Bronchial epithelial cell (primary cell): ENCODE measurements at regions not wholly inside any gene's neighbourhood (a gene's known extent, or its start where the extent isn't known, plus 50 kb on each side); places are given as distances from the start of the nearest gene placed in this dataset.

Experiments used
- DNase-seq: peaks from one replicate; pipeline ENCODE4 v3.0.0-alpha.2; 2010; ENCODE audit warnings: low read depth
- FAIRE-seq: peaks from 2 replicates; lab custom pipeline; 2011; peaks lifted over from hg19 to GRCh38; lab: Jason Lieb, UNC
- H3K27me3 ChIP-seq: 2 replicates; pipeline ENCODE4 v1.5.1; 2011; ENCODE audit warnings: low read length; ENCODE audit not compliant: control insufficient read depth, insufficient read depth
- H3K36me3 ChIP-seq: 2 replicates; pipeline ENCODE4 v1.5.1; 2011; ENCODE audit warnings: low read length; ENCODE audit not compliant: control insufficient read depth, insufficient read depth
- H3K4me3 ChIP-seq: 2 replicates; pipeline ENCODE4 v1.5.1; 2011; ENCODE audit warnings: mild to moderate bottlenecking, low read depth, low read length, control low read depth
- CTCF ChIP-seq: IDR thresholded peaks from 2 replicates; pipeline ENCODE4 v1.5.1; 2011; ENCODE audit warnings: mild to moderate bottlenecking, moderate library complexity, low read length, control low read depth, inconsistent platforms; ENCODE audit not compliant: insufficient read depth, severe bottlenecking

GRCh38 chr14:37974421-37974820, 233.3 kb upstream of the SSTR1 start:
- TF ChIP-seq CTCF: no peak
- FAIRE-seq (no peak), DNase-seq (peak; percentile 14)
- Histone ChIP-seq H3K27me3 (no peaks in the 10 kb centered on the region), H3K36me3 (no peaks in the 10 kb centered on the region), H3K4me3 (no peak overlapping the region)

- no peaks in the 10 kb centered on the region for H3K36me3 ChIP-seq
- H3K27me3 ChIP-seq: no peaks in the 10 kb centered on the region
- DNase-seq (no peak), FAIRE-seq (no peak)
- H3K4me3 ChIP-seq: no peak overlapping the region
- TF ChIP-seq CTCF: no peak
These were observed 230.2 kb upstream of the SSTR1 start for GRCh38 chr14:37977481-37977880.

- Histone ChIP-seq H3K4me3 (no peak overlapping the region), H3K27me3 (no peaks in the 10 kb centered on the region), H3K36me3 (no peaks in the 10 kb centered on the region)
- peak; percentile 81 for TF ChIP-seq CTCF
- DNase-seq (peak; percentile 41), FAIRE-seq (no peak)
These were observed 221.8 kb upstream of the SSTR1 start for GRCh38 chr14:37985826-37986470.

GRCh38 chr14:37988472-37988871, 219.2 kb upstream of the SSTR1 start:
- TF ChIP-seq CTCF: no peak
- no peak overlapping the region for H3K4me3 ChIP-seq
- H3K27me3 ChIP-seq: no peaks in the 10 kb centered on the region
- H3K36me3 ChIP-seq: no peaks in the 10 kb centered on the region
- no peak for DNase-seq
- FAIRE-seq: no peak

GRCh38 chr14:37991027-37991426, 216.7 kb upstream of the SSTR1 start:
- no peaks in the 10 kb centered on the region for H3K27me3 ChIP-seq
- no peaks in the 10 kb centered on the region for H3K36me3 ChIP-seq
- no peak for FAIRE-seq

More at GRCh38 chr14:37991027-37991426, 216.7 kb upstream of the SSTR1 start:
- TF ChIP-seq CTCF: no peak
- no peak overlapping the region for H3K4me3 ChIP-seq
- no peak for DNase-seq
